ENCODE measurements at regions not wholly inside any gene's neighbourhood (a gene's known extent, or its start where the extent isn't known, plus 50 kb on each side); places are given as distances from the start of the nearest gene placed in this dataset.
"Not testable (repeated sequence)": the region's sequence is repeated elsewhere in the genome, so short reads cannot be mapped to it uniquely, and the experiment has no call there.

GRCh38 chr21:35811191-35811806 is 249.0 kb downstream of the SETD4 start (continued):
- TF ChIP-seq TSHZ2 (CRISPR knock-in tag; IDR thresholded peaks at IDR 0.05) = no peak
- no peak for TF ChIP-seq RARB (CRISPR knock-in tag; IDR thresholded peaks at IDR 0.05)
- no peak for TF ChIP-seq TOX (CRISPR knock-in tag; IDR thresholded peaks at IDR 0.05; ENCODE audit: borderline replicate concordance)
- no peak for TF ChIP-seq ZNF565 (CRISPR knock-in tag; conservative IDR thresholded peaks at IDR 0.05; ENCODE audit: low read depth)
- TF ChIP-seq OSR1 (CRISPR knock-in tag; IDR thresholded peaks at IDR 0.05) = no peak
- no peak for TF ChIP-seq ZNF8 (CRISPR knock-in tag; IDR thresholded peaks at IDR 0.05)

DNA sequence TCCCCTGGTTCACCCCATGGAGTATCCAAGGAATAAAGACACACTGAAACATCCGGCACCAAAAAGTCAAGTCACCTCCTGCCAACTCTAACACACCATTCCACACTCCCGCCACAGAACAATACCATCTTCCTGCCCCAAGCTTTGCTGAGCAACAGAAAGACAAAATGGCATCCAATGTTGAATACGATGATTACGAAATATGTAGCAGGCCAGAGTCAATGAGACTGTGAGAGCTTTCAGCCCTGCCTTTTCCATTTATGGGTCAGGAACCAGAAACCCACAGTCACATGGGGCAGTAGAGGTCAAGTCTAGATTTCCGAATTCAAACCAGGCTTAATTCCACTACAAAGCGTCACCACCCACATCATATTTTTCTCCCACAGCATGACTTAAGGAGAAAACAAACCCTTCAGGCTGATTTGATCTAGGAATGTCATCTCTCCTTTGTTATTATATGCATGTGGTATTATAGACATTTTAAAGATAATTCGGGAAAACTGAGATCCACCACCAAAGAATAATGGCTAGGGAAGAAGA is 249.8 kb downstream of the SETD4 start:
- TF ChIP-seq, protein P1, sequence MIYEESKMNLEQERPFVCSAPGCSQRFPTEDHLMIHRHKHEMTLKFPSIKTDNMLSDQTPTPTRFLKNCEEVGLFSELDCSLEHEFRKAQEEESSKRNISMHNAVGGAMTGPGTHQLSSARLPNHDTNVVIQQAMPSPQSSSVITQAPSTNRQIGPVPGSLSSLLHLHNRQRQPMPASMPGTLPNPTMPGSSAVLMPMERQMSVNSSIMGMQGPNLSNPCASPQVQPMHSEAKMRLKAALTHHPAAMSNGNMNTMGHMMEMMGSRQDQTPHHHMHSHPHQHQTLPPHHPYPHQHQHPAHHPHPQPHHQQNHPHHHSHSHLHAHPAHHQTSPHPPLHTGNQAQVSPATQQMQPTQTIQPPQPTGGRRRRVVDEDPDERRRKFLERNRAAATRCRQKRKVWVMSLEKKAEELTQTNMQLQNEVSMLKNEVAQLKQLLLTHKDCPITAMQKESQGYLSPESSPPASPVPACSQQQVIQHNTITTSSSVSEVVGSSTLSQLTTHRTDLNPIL (CRISPR knock-in tag; IDR thresholded peaks at IDR 0.05; ENCODE audit: low read depth) = no peak
- TF ChIP-seq SNAI2 (CRISPR knock-in tag; IDR thresholded peaks at IDR 0.05) (no peak), POU6F1 (CRISPR knock-in tag; IDR thresholded peaks at IDR 0.05; ENCODE audit: borderline replicate concordance, low read depth) (no peak)
- no peak for ATAC-seq

DNA sequence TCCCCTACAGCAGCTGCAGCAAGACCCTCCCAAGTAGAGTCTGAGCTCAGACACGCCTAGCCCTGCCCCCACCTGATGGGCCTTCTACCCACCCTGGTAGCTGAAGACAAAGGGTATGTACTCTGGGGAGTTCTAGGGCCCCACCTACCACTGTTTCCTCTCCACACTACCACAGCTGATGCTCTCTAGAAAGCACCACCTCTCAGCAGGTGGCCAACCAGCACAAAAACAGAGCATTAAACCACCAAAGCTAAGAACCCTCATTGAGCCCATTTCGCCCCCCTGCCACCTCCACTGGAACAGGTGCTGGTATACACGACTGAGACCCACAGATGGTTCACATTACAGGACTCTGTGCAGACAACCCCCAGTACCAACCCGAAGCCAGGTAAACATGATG is 258.9 kb downstream of the SETD4 start:
- TF ChIP-seq ZC3H10 (CRISPR knock-in tag; IDR thresholded peaks at IDR 0.05) (no peak), RARB (CRISPR knock-in tag; IDR thresholded peaks at IDR 0.05) (no peak), CSDC2 (CRISPR knock-in tag; IDR thresholded peaks at IDR 0.05) (no peak), ARNTL (CRISPR knock-in tag; IDR thresholded peaks at IDR 0.05; ENCODE audit: borderline replicate concordance, low read depth) (no peak), ESRRG (CRISPR knock-in tag; IDR thresholded peaks at IDR 0.05) (no peak), TSHZ2 (CRISPR knock-in tag; IDR thresholded peaks at IDR 0.05) (no peak), ISL1 (CRISPR knock-in tag; IDR thresholded peaks at IDR 0.05) (no peak), ZNF8 (CRISPR knock-in tag; IDR thresholded peaks at IDR 0.05) (no peak), PATZ1 (CRISPR knock-in tag; IDR thresholded peaks at IDR 0.05; ENCODE audit: borderline replicate concordance) (no peak), GLIS3 (CRISPR knock-in tag; IDR thresholded peaks at IDR 0.05) (no peak), ZNF70 (CRISPR knock-in tag; IDR thresholded peaks at IDR 0.05) (no peak), ZNF565 (CRISPR knock-in tag; conservative IDR thresholded peaks at IDR 0.05; ENCODE audit: low read depth) (no peak), TOX (CRISPR knock-in tag; IDR thresholded peaks at IDR 0.05; ENCODE audit: borderline replicate concordance) (no peak), BACH2 (CRISPR knock-in tag; IDR thresholded peaks at IDR 0.05; ENCODE audit: borderline replicate concordance) (no peak)
- TF ChIP-seq, protein P2, sequence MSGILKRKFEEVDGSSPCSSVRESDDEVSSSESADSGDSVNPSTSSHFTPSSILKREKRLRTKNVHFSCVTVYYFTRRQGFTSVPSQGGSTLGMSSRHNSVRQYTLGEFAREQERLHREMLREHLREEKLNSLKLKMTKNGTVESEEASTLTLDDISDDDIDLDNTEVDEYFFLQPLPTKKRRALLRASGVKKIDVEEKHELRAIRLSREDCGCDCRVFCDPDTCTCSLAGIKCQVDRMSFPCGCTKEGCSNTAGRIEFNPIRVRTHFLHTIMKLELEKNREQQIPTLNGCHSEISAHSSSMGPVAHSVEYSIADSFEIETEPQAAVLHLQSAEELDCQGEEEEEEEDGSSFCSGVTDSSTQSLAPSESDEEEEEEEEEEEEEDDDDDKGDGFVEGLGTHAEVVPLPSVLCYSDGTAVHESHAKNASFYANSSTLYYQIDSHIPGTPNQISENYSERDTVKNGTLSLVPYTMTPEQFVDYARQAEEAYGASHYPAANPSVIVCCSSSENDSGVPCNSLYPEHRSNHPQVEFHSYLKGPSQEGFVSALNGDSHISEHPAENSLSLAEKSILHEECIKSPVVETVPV (CRISPR knock-in tag; IDR thresholded peaks at IDR 0.05) = no peak
- TF ChIP-seq, protein P1 (CRISPR knock-in tag; IDR thresholded peaks at IDR 0.05; ENCODE audit: low read depth) = no peak
- ATAC-seq = no peak

DNA sequence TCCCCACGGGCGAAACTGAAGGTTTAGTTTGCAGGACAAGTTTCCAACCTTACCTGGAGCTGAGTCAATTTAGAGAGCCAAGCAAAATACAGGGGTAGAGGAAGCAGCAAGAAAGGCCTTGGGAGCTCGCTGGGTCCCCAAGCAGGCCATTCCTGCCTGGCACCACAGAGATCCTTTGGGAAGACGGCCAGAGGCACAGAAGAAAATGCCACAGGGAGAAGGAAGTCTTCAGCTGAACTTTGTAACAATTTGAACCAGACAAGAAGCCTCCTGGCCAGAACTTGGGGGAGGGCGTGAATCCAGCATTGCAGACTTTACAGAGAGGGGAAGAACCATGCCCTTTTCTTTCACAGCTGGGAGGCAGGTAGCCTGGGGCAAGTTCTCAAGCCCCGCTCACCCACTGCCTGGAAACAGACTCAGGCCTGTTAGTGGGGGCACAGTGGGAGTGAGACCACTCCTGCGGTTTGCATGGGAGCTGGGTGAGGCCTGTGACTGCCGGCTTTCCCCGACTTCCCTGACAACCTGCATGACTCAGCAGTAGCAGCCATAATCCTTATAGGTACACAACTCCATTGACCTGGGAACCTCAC is 259.4 kb downstream of the SETD4 start:
- not testable (repeated sequence) for ATAC-seq

Measured in SK-N-SH treated with all-trans-retinoic acid at 6 μM for 48 hours (cell line).